GM21825 (cell line): ENCODE measurements at regions not wholly inside any gene's neighbourhood (a gene's known extent, or its start where the extent isn't known, plus 50 kb on each side); places are given as distances from the start of the nearest gene placed in this dataset.

ENCODE experiments used
- ATAC-seq: cut with Tn5 transposase; IDR thresholded peaks from one replicate; pipeline ENCODE4 v1.9.1; 2021; ENCODE audit warnings: mild to moderate bottlenecking, moderate library complexity; ENCODE audit not compliant: unreplicated experiment

DNA sequence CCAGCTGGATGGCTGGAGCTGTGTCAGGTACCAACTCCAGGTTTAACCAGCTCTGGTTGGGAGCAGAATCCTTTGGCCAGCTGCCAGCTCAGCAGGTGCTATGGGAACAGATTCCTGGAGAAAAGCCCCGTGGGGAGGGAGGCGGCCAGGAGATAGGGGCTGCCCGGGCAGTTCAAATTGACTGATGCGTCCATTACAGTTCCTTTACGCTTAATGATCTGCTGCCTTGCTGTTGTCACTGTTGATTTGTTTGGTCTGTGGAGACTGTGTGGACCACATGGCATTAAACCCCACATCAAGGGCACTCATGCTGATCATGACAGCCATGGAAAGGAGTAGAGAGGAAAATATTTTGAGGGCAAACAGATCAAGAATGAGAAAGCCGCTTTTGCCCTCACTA is 200.0 kb downstream of the TSN start:
- no peak for ATAC-seq

DNA sequence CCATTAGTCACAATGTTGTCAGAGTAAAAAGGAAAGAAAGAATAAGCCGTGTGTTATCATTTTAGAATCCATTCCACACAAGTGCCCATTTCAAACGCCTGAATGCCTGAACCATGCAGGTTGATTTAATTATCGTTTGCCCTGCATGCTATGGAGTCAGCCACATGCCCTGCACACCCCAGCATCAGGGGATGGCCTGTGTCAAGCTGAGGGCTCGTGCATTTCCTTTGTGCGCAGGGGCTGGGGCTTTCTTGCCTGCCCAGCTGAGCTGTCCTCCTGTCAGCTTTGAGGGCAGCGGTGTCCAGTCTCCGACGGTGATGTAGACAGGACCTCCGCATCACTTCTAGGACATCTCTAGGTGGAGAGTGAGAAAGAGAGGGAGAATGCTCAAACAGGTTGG is 200.4 kb downstream of the TSN start:
- ATAC-seq: no peak

GRCh38 chr2:121960251-121960650 is 204.8 kb downstream of the TSN start:
- ATAC-seq: no peak

DNA sequence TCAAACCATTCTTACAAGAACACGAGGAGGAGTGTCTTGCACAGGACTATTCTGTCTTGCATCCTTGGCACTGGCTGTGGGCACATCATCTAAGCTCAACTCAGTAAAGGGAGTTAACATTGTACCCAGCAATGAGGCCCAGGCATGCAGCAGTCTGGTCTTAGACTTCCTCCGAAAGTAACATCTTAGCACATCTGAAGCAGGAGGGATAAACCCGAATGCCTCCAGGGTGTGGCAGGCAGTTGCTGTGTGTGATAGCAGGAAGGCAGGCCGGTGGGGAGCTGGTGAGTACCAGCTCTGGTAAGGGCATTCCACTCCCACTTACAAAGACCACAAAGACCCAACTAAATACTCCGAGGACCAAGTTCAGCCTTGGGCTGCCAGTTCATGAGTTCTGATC is 206.3 kb downstream of the TSN start:
- ATAC-seq: no peak

DNA sequence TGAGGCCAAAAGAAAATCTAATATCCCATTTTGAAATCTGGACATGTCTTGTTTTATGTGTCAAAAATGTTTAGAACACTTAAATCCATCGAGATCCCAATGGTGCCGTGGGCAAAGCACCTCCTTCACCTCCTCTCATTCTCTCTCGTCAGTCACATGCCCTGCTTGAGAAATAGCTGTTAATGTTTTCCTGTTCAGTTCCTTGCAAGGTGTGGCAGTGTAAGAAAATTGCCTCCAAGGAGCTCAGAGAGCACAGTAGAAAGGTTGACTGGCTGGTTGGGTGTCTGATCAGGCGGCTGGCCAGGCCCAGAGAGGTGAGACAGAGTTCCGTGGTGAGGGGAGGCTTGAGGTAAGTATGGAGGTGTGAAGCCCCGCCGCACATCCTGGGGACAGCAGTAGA is 210.2 kb downstream of the TSN start:
- no peak for ATAC-seq

- no peak for ATAC-seq
These were observed 211.2 kb downstream of the TSN start for GRCh38 chr2:121966663-121967062.

DNA sequence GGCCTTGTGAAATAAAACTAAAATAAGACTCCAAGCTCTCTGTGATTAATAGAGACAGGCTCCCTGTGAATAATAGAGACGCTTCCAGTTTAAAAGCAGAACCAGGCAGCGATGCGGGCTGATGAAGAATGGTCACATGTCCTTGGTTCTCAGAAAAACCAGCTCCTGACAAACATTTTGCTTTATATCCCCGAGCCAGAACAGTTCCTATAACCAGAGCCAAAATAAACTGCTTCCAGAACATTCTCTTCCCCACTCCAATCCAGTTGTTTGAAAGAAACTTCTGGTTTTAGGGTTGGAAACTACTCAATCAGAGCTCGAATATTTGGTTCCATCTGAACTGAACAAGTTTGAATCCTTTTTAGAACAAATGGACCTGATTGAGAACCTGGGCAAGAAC is 213.7 kb downstream of the TSN start:
- ATAC-seq: no peak

- no peak for ATAC-seq
These were observed 214.6 kb downstream of the TSN start for GRCh38 chr2:121969766-121970639.

DNA sequence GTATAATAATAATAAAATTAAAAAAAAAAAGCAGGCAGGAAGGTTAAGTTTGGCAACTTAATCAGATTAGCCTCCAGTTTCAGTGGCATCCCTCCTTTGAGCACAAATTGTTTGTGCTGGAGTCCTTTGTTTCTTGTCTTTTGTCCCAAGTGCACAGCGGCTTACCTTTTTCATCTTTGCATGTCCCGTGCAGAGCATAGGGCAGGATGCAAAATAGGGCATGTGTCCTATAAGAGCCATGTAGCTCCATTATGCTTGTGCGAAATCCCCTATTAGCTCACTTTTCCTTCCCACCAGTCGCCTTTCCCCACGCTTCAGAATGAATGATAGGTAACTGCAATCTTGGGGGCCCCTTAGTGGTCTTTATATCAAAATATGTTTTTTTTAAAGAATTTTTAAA is 216.8 kb downstream of the TSN start:
- no peak for ATAC-seq

DNA sequence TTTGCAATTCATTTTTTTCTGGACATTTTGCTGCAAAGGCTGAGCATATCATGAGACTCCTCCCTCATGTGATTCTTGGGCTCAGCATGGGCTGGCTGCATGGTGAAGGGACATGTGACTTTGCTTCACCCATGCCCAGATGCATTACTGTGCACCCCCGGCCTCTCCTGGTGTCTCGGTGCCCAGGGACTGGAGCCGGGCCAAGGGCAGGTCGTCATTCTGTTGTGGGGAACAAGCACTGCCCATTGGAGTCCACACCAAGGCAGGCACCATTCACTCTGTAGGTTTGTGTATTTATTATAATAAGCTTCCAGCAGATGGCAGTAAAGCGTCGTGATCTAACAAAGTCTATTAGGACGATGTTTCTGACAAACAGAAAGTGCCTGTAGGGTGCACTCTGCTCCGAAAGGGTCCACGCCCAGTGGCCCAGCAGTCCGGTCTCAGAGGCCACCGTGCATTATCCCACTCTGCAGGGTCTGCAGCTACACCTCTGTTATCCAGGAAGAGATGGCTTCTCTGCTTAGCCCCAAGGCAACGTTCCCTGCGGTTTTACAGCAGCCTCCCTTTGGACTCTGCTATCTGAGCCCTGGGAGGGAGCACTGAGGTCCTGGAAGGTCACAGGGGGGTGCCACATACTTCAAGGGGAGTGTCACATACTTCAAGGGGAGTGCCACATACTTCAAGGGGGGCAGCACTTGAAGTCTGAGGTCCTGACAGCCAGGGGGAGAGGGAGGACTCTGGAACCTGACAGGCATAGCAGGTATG is 219.6 kb downstream of the TSN start:
- peak; percentile 94 for ATAC-seq

DNA sequence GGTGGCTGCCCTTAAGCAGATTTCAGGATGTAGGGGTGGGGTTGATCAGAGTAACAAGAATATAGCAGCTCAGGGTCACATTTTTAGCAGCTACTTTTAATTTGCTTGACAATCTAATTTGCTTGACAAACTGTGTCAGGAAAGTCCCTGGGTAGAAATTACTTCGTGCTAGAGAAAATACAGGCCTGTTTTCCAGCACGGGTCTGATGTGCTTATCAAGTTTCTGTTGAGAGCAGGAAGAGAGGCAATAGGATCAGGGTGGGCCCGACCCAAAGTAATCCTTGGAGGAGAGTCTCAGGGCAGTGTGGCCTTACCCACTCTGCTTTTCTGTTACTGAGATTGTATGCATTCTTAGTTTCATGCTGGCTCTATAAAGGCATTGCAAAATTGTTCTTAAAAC is 221.5 kb downstream of the TSN start:
- ATAC-seq: no peak

GRCh38 chr2:121977326-121977725 is 221.9 kb downstream of the TSN start:
- ATAC-seq: no peak

GRCh38 chr2:121992700-121993099 is 237.2 kb downstream of the TSN start:
- no peak for ATAC-seq

- no peak for ATAC-seq
These were observed 238.2 kb downstream of the TSN start for GRCh38 chr2:121993682-121994081.

GRCh38 chr2:121994238-121995206 is 239.1 kb downstream of the TSN start:
- ATAC-seq: no peak

- no peak for ATAC-seq
These were observed 243.3 kb downstream of the TSN start for GRCh38 chr2:121998751-121999150.

- ATAC-seq: no peak
These were observed 243.8 kb downstream of the TSN start for GRCh38 chr2:121999264-121999663.

DNA sequence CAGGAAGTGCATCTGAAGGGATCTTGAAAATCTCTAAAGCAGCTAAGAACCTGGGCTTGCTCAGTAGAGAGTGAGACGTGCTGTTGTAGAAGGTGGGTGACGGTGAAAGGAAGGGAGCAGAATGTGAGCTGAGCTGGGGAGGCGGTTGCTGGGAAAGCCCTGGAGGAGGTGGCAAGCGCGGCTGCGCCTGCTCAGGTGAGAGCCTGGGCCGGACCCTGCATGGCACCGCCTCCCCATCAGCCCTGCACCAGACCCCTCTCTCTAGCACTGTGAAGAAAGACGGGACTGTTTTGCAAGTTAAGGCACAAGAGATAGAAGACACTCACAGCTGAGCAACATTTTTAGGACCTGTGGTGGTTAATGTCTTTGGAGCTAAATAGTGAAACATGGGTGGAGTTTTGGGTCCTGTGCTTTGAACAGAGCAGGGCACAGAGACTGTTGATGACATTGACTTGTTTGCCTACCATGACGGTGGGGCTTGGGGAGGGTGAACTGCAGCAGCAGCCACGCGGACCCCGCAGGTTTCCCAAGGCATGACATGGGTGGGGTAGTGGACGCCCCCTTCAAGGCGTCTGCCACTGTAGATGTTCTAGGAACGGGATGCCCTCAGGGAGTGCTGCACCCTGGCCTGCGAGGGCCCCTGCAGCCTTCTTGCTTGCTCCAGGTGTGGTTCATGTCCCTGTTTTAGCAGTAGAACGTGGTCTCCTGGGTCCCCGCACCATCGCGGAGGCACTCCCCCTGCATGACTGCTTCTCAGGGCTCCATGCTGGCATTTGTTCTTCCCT is 245.3 kb downstream of the TSN start:
- no peak for ATAC-seq

GRCh38 chr2:122001441-122001874 is 246.0 kb downstream of the TSN start:
- ATAC-seq: no peak
